GM12892 (cell line): ENCODE measurements at regions not wholly inside any gene's neighbourhood (a gene's known extent, or its start where the extent isn't known, plus 50 kb on each side); places are given as distances from the start of the nearest gene placed in this dataset.

Source experiments
- DNase-seq: peaks from one replicate; pipeline ENCODE4 v3.0.0; 2011; ENCODE audit not compliant: insufficient read length
- FAIRE-seq: peaks from 2 replicates; lab custom pipeline; 2011; peaks lifted over from hg19 to GRCh38; lab: Jason Lieb, UNC
- POLR2A ChIP-seq: IDR thresholded peaks from 2 replicates; pipeline ENCODE4 v1.6.1; 2011; ENCODE audit warnings: low read depth, low read length, control low read depth
- POLR2AphosphoS5 ChIP-seq: IDR thresholded peaks from 2 replicates; pipeline ENCODE4 v1.6.1; 2011; ENCODE audit warnings: low read depth, low read length, control low read depth
- TAF1 ChIP-seq: IDR thresholded peaks from 2 replicates; pipeline ENCODE4 v1.6.1; 2011; ENCODE audit warnings: low read depth, mild to moderate bottlenecking, control low read depth, low read length, borderline replicate concordance

GRCh38 chr6:125529061-125529460 lies 220.4 kb upstream of the HEY2 start:
- no peak for FAIRE-seq
- TF ChIP-seq POLR2A: no peak
- TF ChIP-seq POLR2AphosphoS5: no peak
- no peak for TF ChIP-seq TAF1

GRCh38 chr6:125533710-125534397 lies 215.6 kb upstream of the HEY2 start:
- FAIRE-seq: no peak
- TF ChIP-seq TAF1 (no peak), POLR2A (no peak), POLR2AphosphoS5 (no peak)
- DNase-seq: no peak

More at GRCh38 chr6:125529061-125529460, 220.4 kb upstream of the HEY2 start:
- DNase-seq: no peak

- no peak for FAIRE-seq
- no peak for TF ChIP-seq POLR2A
- TF ChIP-seq TAF1: no peak
- no peak for TF ChIP-seq POLR2AphosphoS5
- no peak for DNase-seq
Observed at GRCh38 chr6:125534430-125535263, 214.8 kb upstream of the HEY2 start.

GRCh38 chr6:125537090-125537489 lies 212.3 kb upstream of the HEY2 start:
- DNase-seq (no peak), FAIRE-seq (no peak)
- no peak for TF ChIP-seq POLR2A
- no peak for TF ChIP-seq TAF1
- TF ChIP-seq POLR2AphosphoS5: no peak

GRCh38 chr6:125539892-125540291 lies 209.5 kb upstream of the HEY2 start:
- TF ChIP-seq POLR2A (no peak), POLR2AphosphoS5 (no peak), TAF1 (no peak)
- DNase-seq: no peak
- no peak for FAIRE-seq

- FAIRE-seq (no peak), DNase-seq (no peak)
- no peak for TF ChIP-seq POLR2AphosphoS5
- TF ChIP-seq POLR2A: no peak
- TF ChIP-seq TAF1: no peak
Observed at GRCh38 chr6:125544819-125545218, 204.6 kb upstream of the HEY2 start.

GRCh38 chr6:125546841-125547251 lies 202.6 kb upstream of the HEY2 start:
- no peak for DNase-seq
- no peak for FAIRE-seq
- TF ChIP-seq POLR2AphosphoS5 (no peak), TAF1 (no peak), POLR2A (no peak)

- TF ChIP-seq POLR2AphosphoS5 (no peak), TAF1 (no peak)
- DNase-seq: no peak
- no peak for FAIRE-seq
Observed at GRCh38 chr6:125547381-125547780, 202.1 kb upstream of the HEY2 start.

GRCh38 chr6:125549202-125549884 lies 200.1 kb upstream of the HEY2 start:
- TF ChIP-seq POLR2A: no peak
- no peak for TF ChIP-seq POLR2AphosphoS5
- TF ChIP-seq TAF1: no peak
- FAIRE-seq (no peak), DNase-seq (no peak)

GRCh38 chr6:125550892-125551291 lies 198.5 kb upstream of the HEY2 start:
- TF ChIP-seq POLR2A (no peak), POLR2AphosphoS5 (no peak), TAF1 (no peak)
- no peak for DNase-seq
- no peak for FAIRE-seq

GRCh38 chr6:125552819-125553218 lies 196.6 kb upstream of the HEY2 start:
- no peak for FAIRE-seq
- no peak for TF ChIP-seq POLR2A
- TF ChIP-seq TAF1: no peak
- no peak for TF ChIP-seq POLR2AphosphoS5

More at GRCh38 chr6:125552819-125553218, 196.6 kb upstream of the HEY2 start:
- no peak for DNase-seq
